NT2/D1 (cell line): ENCODE measurements at regions not wholly inside any gene's neighbourhood (a gene's known extent, or its start where the extent isn't known, plus 50 kb on each side); places are given as distances from the start of the nearest gene placed in this dataset.

Source experiments
- YY1 ChIP-seq: IDR thresholded peaks from 2 replicates; pipeline ENCODE4 v1.6.1; 2011; ENCODE audit not compliant: insufficient read length, insufficient read depth
- ZNF274 ChIP-seq: IDR thresholded peaks from 2 replicates; pipeline ENCODE4 v1.6.1; 2011; ENCODE audit warnings: mild to moderate bottlenecking, low read depth, low read length

- no peak for TF ChIP-seq ZNF274
- TF ChIP-seq YY1: no peak
Observed at GRCh38 chr13:82356667-82357410, 1525.4 kb downstream of the SLITRK1 start.
